Adrenal gland (tissue), 9 donors: ENCODE measurements at regions not wholly inside any gene's neighbourhood (a gene's known extent, or its start where the extent isn't known, plus 50 kb on each side); places are given as distances from the start of the nearest gene placed in this dataset.

ENCODE experiments used
- DNase-seq, 7 donors: peaks; one replicate each; pipeline ENCODE4 v3.0.0-alpha.2; 2019 to 2020
- H3K27ac ChIP-seq, 5 donors: fragments of 200-600 bp; sonication (generic) in 4 of 5; 1 replicate in 3 of 5; 2 replicates in 2 of 5; pipeline versions ENCODE4 v1.5.1 to v1.8.0; 2016 to 2020; ENCODE audit warnings: mild to moderate bottlenecking in 1 of 5
- H3K27me3 ChIP-seq: fragments of 200-600 bp; 2 replicates; pipeline ENCODE4 v1.8.0; 2021
- H3K36me3 ChIP-seq, 2 donors: fragments of 200-600 bp; replicated peaks in 1 of 2; 1 replicate in 1 of 2; 2 replicates in 1 of 2; pipeline versions ENCODE4 v1.5.1 to v1.8.0; 2018 to 2022
- H3K4me1 ChIP-seq, 2 donors: fragments of 200-600 bp; replicated peaks in 1 of 2; 1 replicate in 1 of 2; 2 replicates in 1 of 2; pipeline versions ENCODE4 v1.5.1 to v1.8.0; 2018 to 2021
- H3K4me3 ChIP-seq, 4 donors: fragments of 200-600 bp; sonication (generic) in 3 of 4; one replicate each; pipeline ENCODE4 v1.5.1; 2016 to 2018
- H3K9me3 ChIP-seq, 3 donors: fragments of 200-600 bp; sonication (generic) in 1 of 3; replicated peaks in 1 of 3; 1 replicate in 2 of 3; 2 replicates in 1 of 3; pipeline versions ENCODE4 v1.5.1 to v1.8.0; 2016 to 2021
- CTCF ChIP-seq, 6 experiments: fragments of 450-650 bp in 4 of 6; fragments of 200-600 bp in 2 of 6; sonication (generic) in 1 of 6; IDR thresholded peaks; 1 replicate in 5 of 6; 2 replicates in 1 of 6; pipeline versions ENCODE4 v1.5.1 to v1.8.0; 2016 to 2021; ENCODE audit warnings: antibody characterized with exemption in 6 of 6, mild to moderate bottlenecking in 2 of 6, moderate library complexity in 1 of 6
- POLR2A ChIP-seq, 2 donors: fragments of 450-650 bp; IDR thresholded peaks; one replicate each; pipeline ENCODE4 v1.6.1; 2017; ENCODE audit warnings: antibody characterized with exemption in 2 of 2, mild to moderate bottlenecking in 2 of 2, moderate library complexity in 1 of 2
- WGBS, 4 donors: extraction: QIAGEN DNeasy Blood & Tissue Kit in 2 of 4; methylation state at CpG; one replicate each; pipeline versions ENCODE4 v1.1.5 to v1.1.7; 2013 to 2017; 5-methylcytosine and 5-hydroxymethylcytosine counted together
- intact Hi-C, 2 donors: fragments of 100-400 bp; cut with DNase I; formaldehyde crosslinking; loops; one replicate each; pipeline versions ENCODE4 v1.14.1 to v1.15.0; 2022 to 2023
- donor health status: healthy with polysubstance abuse.
- donor health status: Bipolar disorder and iron deficiency.
- donor health status: DM: yes; HTN: yes; CAD: no.
- donor health status: DM: no; HTN: no; CAD: no.
- donor health status: DM: no; HTN: no; CAD: no.

- 69 to 94% (median 81%) methylated on average over 1 of the region's 1 CpG for WGBS, 4 donors
- no peak overlapping the region for H3K4me3 ChIP-seq
- no peaks in the 10 kb centered on the region for H3K4me1 ChIP-seq
- TF ChIP-seq CTCF (IDR thresholded peaks at IDR 0.05) (no peak), POLR2A (IDR thresholded peaks at IDR 0.05) (no peak)
- no peaks in the 10 kb centered on the region for H3K27me3 ChIP-seq
- no peaks in the 10 kb centered on the region for H3K9me3 ChIP-seq
- no peak overlapping the region for H3K27ac ChIP-seq
- intact Hi-C loops = no loop called here
- no peak for DNase-seq
- no peaks in the 10 kb centered on the region for H3K36me3 ChIP-seq
Observed at GRCh38 chr12:90368081-90368480, 586.9 kb downstream of the CCER1 start.

GRCh38 chr12:90366286-90366685 is 588.7 kb downstream of the CCER1 start:
- intact Hi-C loops = no loop called here
- Histone ChIP-seq H3K36me3 (no peaks in the 10 kb centered on the region), H3K4me1 (no peaks in the 10 kb centered on the region), H3K27ac (no peak overlapping the region), H3K9me3 (no peaks in the 10 kb centered on the region), H3K4me3 (no peak overlapping the region), H3K27me3 (no peaks in the 10 kb centered on the region)
- 47 to 61% (median 54%) methylated on average over 2 of the region's 2 CpGs for WGBS, 4 donors
- DNase-seq = no peak
- TF ChIP-seq POLR2A (IDR thresholded peaks at IDR 0.05) (no peak), CTCF (IDR thresholded peaks at IDR 0.05) (no peak)

DNA sequence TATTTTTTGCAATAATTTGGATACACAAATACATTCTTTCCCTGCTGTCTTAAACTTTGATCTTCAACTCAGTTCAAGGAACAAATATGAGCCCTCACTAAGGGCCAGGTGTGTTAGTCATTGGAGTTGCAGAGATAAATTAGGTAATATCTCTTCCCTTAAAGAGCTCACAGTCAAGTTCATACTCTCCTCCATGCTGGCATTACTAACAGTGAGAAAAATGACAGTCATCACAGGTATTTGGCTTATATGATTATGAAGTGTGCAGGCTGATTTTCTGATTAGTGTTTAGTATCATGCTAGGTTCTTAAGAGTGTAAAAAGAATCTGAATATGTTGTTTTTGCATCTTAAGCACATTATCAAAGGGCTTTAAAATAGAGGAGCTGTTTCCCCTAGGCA is 594.7 kb downstream of the CCER1 start:
- H3K36me3 ChIP-seq = no peaks in the 10 kb centered on the region
- no peak overlapping the region for H3K4me3 ChIP-seq
- H3K27ac ChIP-seq = no peak overlapping the region
- H3K27me3 ChIP-seq = no peaks in the 10 kb centered on the region
- H3K4me1 ChIP-seq = no peaks in the 10 kb centered on the region
- no peak for TF ChIP-seq POLR2A (IDR thresholded peaks at IDR 0.05)
- TF ChIP-seq CTCF (IDR thresholded peaks at IDR 0.05) = no peak
- DNase-seq = no peak
- no peaks in the 10 kb centered on the region for H3K9me3 ChIP-seq
- intact Hi-C loops = no loop called here

DNA sequence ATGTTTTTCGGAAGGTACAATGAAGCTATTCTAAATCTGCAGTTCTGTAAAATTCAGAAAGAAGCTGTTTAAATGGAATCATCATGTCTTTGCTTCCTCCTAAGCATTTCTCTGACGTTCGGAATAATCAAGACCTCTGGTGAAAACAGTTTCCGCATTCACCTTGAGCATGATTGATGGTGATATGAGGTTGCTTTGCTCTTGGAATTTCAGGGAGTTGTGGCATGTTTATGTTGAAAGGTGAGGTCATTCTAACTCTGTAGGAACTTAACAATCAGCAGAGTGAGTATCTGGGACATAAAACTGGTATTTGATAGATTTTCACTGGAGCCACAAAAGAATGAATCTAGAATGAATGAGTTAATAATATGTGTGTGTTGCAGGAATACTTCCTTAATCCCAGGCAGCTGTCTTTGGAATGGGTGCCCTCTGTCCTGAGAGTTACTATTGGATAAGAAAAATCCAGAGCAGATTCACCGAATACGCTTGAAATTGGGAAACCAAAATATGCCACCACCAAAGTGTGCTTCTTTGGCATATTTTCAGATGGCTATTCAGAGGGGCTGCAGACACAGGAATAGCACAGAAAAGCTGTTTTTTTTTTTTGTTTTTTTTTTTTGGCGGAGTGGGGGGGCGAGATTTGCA is 599.1 kb downstream of the CCER1 start:
- Histone ChIP-seq H3K27ac (no peak overlapping the region), H3K4me3 (no peak overlapping the region), H3K36me3 (no peaks in the 10 kb centered on the region), H3K9me3 (no peaks in the 10 kb centered on the region), H3K27me3 (no peaks in the 10 kb centered on the region), H3K4me1 (no peaks in the 10 kb centered on the region)
- WGBS, 4 donors = 67 to 78% (median 73%) methylated on average over 8 of the region's 8 CpGs
- intact Hi-C loops = no loop called here
- no peak for TF ChIP-seq CTCF (IDR thresholded peaks at IDR 0.05)
- TF ChIP-seq POLR2A (IDR thresholded peaks at IDR 0.05) = no peak
- DNase-seq = no peak
